Testis (tissue), 2 donors: ENCODE measurements at regions not wholly inside any gene's neighbourhood (a gene's known extent, or its start where the extent isn't known, plus 50 kb on each side); places are given as distances from the start of the nearest gene placed in this dataset.
"Not testable (repeated sequence)": the region's sequence is repeated elsewhere in the genome, so short reads cannot be mapped to it uniquely, and the experiment has no call there.

Experiments used
- DNase-seq: peaks from one replicate; pipeline ENCODE4 v3.0.0-alpha.2; 2019
- H3K27ac ChIP-seq, 2 donors: fragments of 200-600 bp; sonication (generic); one replicate each; pipeline ENCODE4 v1.5.1; 2019
- H3K27me3 ChIP-seq: fragments of 200-600 bp; sonication (generic); one replicate; pipeline ENCODE4 v1.5.1; 2019
- H3K36me3 ChIP-seq: fragments of 200-600 bp; sonication (generic); one replicate; pipeline ENCODE4 v1.5.1; 2017; ENCODE audit warnings: low read depth; ENCODE audit errors: missing control alignments
- H3K4me1 ChIP-seq: fragments of 200-600 bp; sonication (generic); one replicate; pipeline ENCODE4 v1.5.1; 2019
- H3K4me3 ChIP-seq, 2 donors: fragments of 200-600 bp; sonication (generic); one replicate each; pipeline ENCODE4 v1.5.1; 2017 to 2019
- H3K9me3 ChIP-seq: fragments of 200-600 bp; sonication (generic); one replicate; pipeline ENCODE4 v1.5.1; 2017
- CTCF ChIP-seq, 3 experiments: fragments of 450-650 bp in 2 of 3; fragments of 200-600 bp in 1 of 3; sonication (generic) in 1 of 3; IDR thresholded peaks; one replicate each; pipeline ENCODE4 v1.5.1; 2016 to 2019; ENCODE audit warnings: antibody characterized with exemption in 3 of 3, mild to moderate bottlenecking in 2 of 3, moderate library complexity in 1 of 3
- POLR2A ChIP-seq: fragments of 450-650 bp; IDR thresholded peaks from one replicate; pipeline ENCODE4 v1.6.1; 2017; ENCODE audit warnings: antibody characterized with exemption, mild to moderate bottlenecking, moderate library complexity
- WGBS, 2 donors: methylation state at CpG; one replicate each; pipeline ENCODE4 v1.1.5; 2018; 5-methylcytosine and 5-hydroxymethylcytosine counted together
- intact Hi-C: fragments of 100-400 bp; cut with DNase I; formaldehyde crosslinking; loops from one replicate; pipeline ENCODE4 v1.15.1; 2023; ENCODE audit warnings: low total_unique reads

- 80 to 86% methylated on average over 3 of the region's 3 CpGs for WGBS, 2 donors
- intact Hi-C loops, result loop anchor here (10.0 kb wide), 1 partner anchor 455 kb away; the partner anchor contains the start of gene WNT9A
These were observed 73.8 kb upstream of the ZNF678 start for GRCh38 chr1:227489572-227489971.

GRCh38 chr1:227487606-227488005, 75.8 kb upstream of the ZNF678 start:
- Histone ChIP-seq H3K9me3 (no peaks in the 10 kb centered on the region), H3K36me3 (no peaks in the 10 kb centered on the region), H3K27me3 (no peaks in the 10 kb centered on the region), H3K4me3 (no peak overlapping the region), H3K4me1 (no peaks in the 10 kb centered on the region), H3K27ac (no peak overlapping the region)
- TF ChIP-seq CTCF (IDR thresholded peaks at IDR 0.05), result no peak
- TF ChIP-seq POLR2A, result no peak
- DNase-seq, result no peak
- intact Hi-C loops, result loop anchor here (10.0 kb wide), 1 partner anchor 457 kb away; the partner anchor contains the start of gene WNT9A

More at GRCh38 chr1:227489572-227489971, 73.8 kb upstream of the ZNF678 start:
- no peak overlapping the region for H3K4me3 ChIP-seq
- TF ChIP-seq CTCF (IDR thresholded peaks at IDR 0.05) (no peak), POLR2A (no peak)
- no peaks in the 10 kb centered on the region for H3K4me1 ChIP-seq
- H3K27ac ChIP-seq, result no peak overlapping the region
- H3K36me3 ChIP-seq, result no peaks in the 10 kb centered on the region
- no peaks in the 10 kb centered on the region for H3K27me3 ChIP-seq
- H3K9me3 ChIP-seq, result no peaks in the 10 kb centered on the region
- no peak for DNase-seq

GRCh38 chr1:227486559-227486958, 76.8 kb upstream of the ZNF678 start:
- TF ChIP-seq CTCF (IDR thresholded peaks at IDR 0.05) (no peak), POLR2A (no peak)
- H3K27ac ChIP-seq, result no peak overlapping the region
- no peaks in the 10 kb centered on the region for H3K4me1 ChIP-seq
- DNase-seq, result no peak
- intact Hi-C loops, result loop anchor here (10.0 kb wide), 1 partner anchor 458 kb away; the partner anchor contains the start of gene WNT9A
- H3K36me3 ChIP-seq, result no peaks in the 10 kb centered on the region
- no peaks in the 10 kb centered on the region for H3K9me3 ChIP-seq
- 78 to 83% methylated on average over 3 of the region's 3 CpGs for WGBS, 2 donors
- no peak overlapping the region for H3K4me3 ChIP-seq
- no peaks in the 10 kb centered on the region for H3K27me3 ChIP-seq

DNA sequence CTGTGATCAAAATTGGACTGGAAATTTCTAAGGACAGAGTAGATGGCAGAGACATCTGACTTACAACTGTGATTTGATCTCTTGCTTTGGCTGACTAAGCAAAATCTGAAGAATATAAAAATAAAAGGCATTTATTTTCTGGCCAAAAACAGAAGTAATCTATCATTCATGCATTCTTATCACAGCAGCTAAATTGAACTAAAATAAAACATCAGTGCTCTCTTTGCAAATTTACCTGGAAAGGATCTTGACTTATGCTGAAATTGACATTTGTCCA, 81.4 kb upstream of the ZNF678 start:
- Histone ChIP-seq H3K27ac (no peak overlapping the region), H3K27me3 (no peaks in the 10 kb centered on the region), H3K9me3 (no peaks in the 10 kb centered on the region), H3K36me3 (no peaks in the 10 kb centered on the region), H3K4me3 (no peak overlapping the region), H3K4me1 (no peaks in the 10 kb centered on the region)
- TF ChIP-seq CTCF (IDR thresholded peaks at IDR 0.05) (no peak), POLR2A (no peak)
- DNase-seq, result no peak
- intact Hi-C loops, result loop anchor here (10.0 kb wide), 1 partner anchor 463 kb away; the partner anchor contains the start of gene WNT9A

DNA sequence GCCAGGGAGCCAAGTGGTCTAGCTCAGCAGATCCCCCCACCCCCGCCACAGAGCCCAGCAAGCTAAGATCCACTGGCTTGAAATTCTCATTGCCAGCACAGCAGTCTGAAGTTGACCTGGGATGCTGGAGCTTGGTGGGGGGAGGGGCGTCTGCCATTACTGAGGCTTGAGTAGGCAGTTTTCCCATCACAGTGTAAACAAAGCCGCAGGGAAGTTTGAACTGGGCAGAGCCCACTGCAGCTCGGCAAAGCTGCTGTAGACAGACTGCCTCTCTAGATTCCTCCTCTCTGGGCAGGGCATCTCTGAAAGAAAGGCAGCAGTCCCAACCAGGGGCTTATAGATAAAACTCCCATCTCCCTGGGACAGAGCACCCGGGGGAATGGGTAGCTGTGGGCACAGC, 89.3 kb upstream of the ZNF678 start:
- H3K27me3 ChIP-seq, H3K4me3 ChIP-seq, H3K27ac ChIP-seq, H3K9me3 ChIP-seq, H3K4me1 ChIP-seq, DNase-seq, H3K36me3 ChIP-seq, intact Hi-C loops: not testable (repeated sequence)
- 46 to 73% methylated on average over 2 to 5 of the region's 5 CpGs for WGBS, 2 donors
